GM23248 (cell line): ENCODE measurements at regions not wholly inside any gene's neighbourhood (a gene's known extent, or its start where the extent isn't known, plus 50 kb on each side); places are given as distances from the start of the nearest gene placed in this dataset.
"Not testable (repeated sequence)": the region's sequence is repeated elsewhere in the genome, so short reads cannot be mapped to it uniquely, and the experiment has no call there.

Experiments used
- DNase-seq: peaks from one replicate; pipeline ENCODE4 v3.0.0-alpha.2; 2015
- H2AFZ ChIP-seq: fragments of 200-600 bp; sonication (generic); 2 replicates; pipeline ENCODE4 v1.6.1; 2016; ENCODE audit warnings: antibody characterized with exemption
- H3F3A ChIP-seq: fragments of 200-600 bp; sonication (generic); 2 replicates; pipeline ENCODE4 v1.6.1; 2016; ENCODE audit warnings: mild to moderate bottlenecking, antibody characterized with exemption, mixed run types; ENCODE audit not compliant: insufficient read depth
- H3K27ac ChIP-seq: fragments of 200-600 bp; sonication (generic); 2 replicates; pipeline ENCODE4 v1.5.1; 2016; ENCODE audit warnings: mild to moderate bottlenecking
- H3K27me3 ChIP-seq: fragments of 200-600 bp; sonication (generic); replicated peaks from 2 replicates; pipeline ENCODE4 v1.6.1; 2016; ENCODE audit warnings: mild to moderate bottlenecking; ENCODE audit not compliant: insufficient read depth
- H3K36me3 ChIP-seq: fragments of 200-600 bp; sonication (generic); 2 replicates; pipeline ENCODE4 v1.6.1; 2016; ENCODE audit warnings: low read depth, mild to moderate bottlenecking
- H3K4me1 ChIP-seq: fragments of 200-600 bp; sonication (generic); 2 replicates; pipeline ENCODE4 v1.6.1; 2016; ENCODE audit warnings: mild to moderate bottlenecking; ENCODE audit not compliant: insufficient read depth
- H3K4me2 ChIP-seq: fragments of 200-600 bp; sonication (generic); one replicate; pipeline ENCODE4 v1.6.1; 2016; ENCODE audit warnings: mild to moderate bottlenecking; ENCODE audit not compliant: unreplicated experiment
- H3K4me3 ChIP-seq: fragments of 200-600 bp; sonication (generic); 2 replicates; pipeline ENCODE4 v1.5.1; 2016; ENCODE audit warnings: mild to moderate bottlenecking
- H3K79me2 ChIP-seq: fragments of 200-600 bp; sonication (generic); 2 replicates; pipeline ENCODE4 v1.6.1; 2016; ENCODE audit warnings: mild to moderate bottlenecking; ENCODE audit not compliant: insufficient read depth
- H3K9ac ChIP-seq: fragments of 200-600 bp; sonication (generic); 2 replicates; pipeline ENCODE4 v1.6.1; 2016; ENCODE audit warnings: mild to moderate bottlenecking
- H3K9me2 ChIP-seq: fragments of 200-600 bp; sonication (generic); 2 replicates; pipeline ENCODE4 v1.6.1; 2016; ENCODE audit warnings: mixed run types, mild to moderate bottlenecking, moderate library complexity; ENCODE audit not compliant: insufficient read depth
- H3K9me3 ChIP-seq: fragments of 200-600 bp; sonication (generic); one replicate; pipeline ENCODE4 v1.6.1; 2017; ENCODE audit warnings: low read depth
- H4K20me1 ChIP-seq: fragments of 200-600 bp; sonication (generic); 2 replicates; pipeline ENCODE4 v1.6.0; 2016; ENCODE audit not compliant: insufficient read depth
- EZH2 ChIP-seq: fragments of 200-600 bp; sonication (generic); IDR thresholded peaks from 2 replicates; pipeline ENCODE4 v1.6.1; 2018; ENCODE audit warnings: antibody characterized with exemption, mild to moderate bottlenecking; ENCODE audit not compliant: insufficient read depth, poor library complexity, severe bottlenecking
- EZH2phosphoT487 ChIP-seq: fragments of 200-600 bp; sonication (generic); IDR thresholded peaks from 2 replicates; pipeline ENCODE4 v1.6.1; 2018; ENCODE audit warnings: antibody characterized with exemption, moderate library complexity, mild to moderate bottlenecking, low read depth; ENCODE audit not compliant: insufficient read depth
- WGBS, 2 experiments: methylation state at CpG; one replicate each; pipeline ENCODE4 v1.1.6; 2015 to 2017; ENCODE audit warnings: low lambda C conversion rate in 2 of 2, low coverage in 1 of 2; ENCODE audit errors: missing lambda C conversion rate in 2 of 2; 5-methylcytosine and 5-hydroxymethylcytosine counted together
- in situ Hi-C: fragments of 300-500 bp; cut with MboI; formaldehyde crosslinking; loops from 2 replicates; pipeline ENCODE4 v1.15.0; 2020

DNA sequence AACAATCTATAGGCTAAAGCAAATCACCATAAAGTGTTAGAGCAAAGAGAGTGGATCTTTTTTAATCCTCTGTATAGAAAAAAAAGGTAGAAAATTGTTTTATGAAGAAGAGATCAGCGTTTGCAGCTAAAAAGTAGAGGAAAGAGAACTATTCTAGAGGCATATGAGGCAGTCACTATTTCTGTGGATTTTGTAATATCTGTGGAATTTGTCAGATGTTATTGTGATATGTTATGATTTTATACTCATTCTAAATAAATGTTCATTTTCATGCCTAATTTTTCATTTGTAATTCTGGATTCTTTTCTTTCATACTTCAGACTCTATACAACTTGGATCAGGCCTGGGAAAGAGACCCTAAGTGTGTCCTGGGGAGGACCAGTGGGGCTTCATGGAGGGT lies 295.0 kb upstream of the LYZL1 start:
- H2AFZ ChIP-seq = no peak overlapping the region
- no peak overlapping the region for H3K27ac ChIP-seq
- H3K9ac ChIP-seq = no peak overlapping the region
- no peak overlapping the region for H3K4me2 ChIP-seq
- no peak for TF ChIP-seq EZH2
- no peak for TF ChIP-seq EZH2phosphoT487
- no peaks in the 10 kb centered on the region for H3K9me3 ChIP-seq
- H3K9me2 ChIP-seq = no peaks in the 10 kb centered on the region
- no peaks in the 10 kb centered on the region for H3F3A ChIP-seq
- H3K4me1 ChIP-seq = no peaks in the 10 kb centered on the region
- H3K4me3 ChIP-seq = no peak overlapping the region
- no peak for DNase-seq
- in situ Hi-C loops = no loop called here
- no peaks in the 10 kb centered on the region for H3K79me2 ChIP-seq
- no peaks in the 10 kb centered on the region for H3K27me3 ChIP-seq
- H4K20me1 ChIP-seq = no peaks in the 10 kb centered on the region
- H3K36me3 ChIP-seq = no peaks in the 10 kb centered on the region
- 4 to 11% methylated on average over 1 of the region's 1 CpG for WGBS, 2 experiments

DNA sequence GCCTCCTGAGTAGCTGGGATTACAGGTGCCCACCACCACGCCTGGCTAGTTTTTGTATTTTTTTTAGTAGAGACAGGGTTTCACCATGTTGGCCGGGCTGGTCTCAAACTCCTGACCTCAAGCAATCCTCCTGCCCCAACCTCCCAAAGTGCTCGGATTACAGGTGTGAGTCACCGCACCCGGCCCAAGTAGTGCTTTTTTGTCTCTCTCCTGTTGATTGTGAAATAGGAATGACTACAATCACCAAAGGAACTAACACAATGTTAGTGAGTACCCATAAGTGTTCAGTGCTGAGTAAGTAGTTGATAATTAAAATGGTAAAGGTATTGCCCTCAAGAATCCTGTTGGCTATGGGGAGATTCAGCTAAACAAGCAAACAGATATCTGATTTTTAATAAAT lies 294.1 kb upstream of the LYZL1 start:
- H3K9ac ChIP-seq, H3F3A ChIP-seq, H3K4me1 ChIP-seq, in situ Hi-C loops, H3K9me3 ChIP-seq, H3K79me2 ChIP-seq, H4K20me1 ChIP-seq, H3K9me2 ChIP-seq, H3K27me3 ChIP-seq, DNase-seq, H3K36me3 ChIP-seq, H2AFZ ChIP-seq, H3K27ac ChIP-seq, H3K4me2 ChIP-seq, H3K4me3 ChIP-seq: not testable (repeated sequence)
- WGBS, 2 experiments = 39 to 44% methylated on average over 5 of the region's 5 CpGs

- H4K20me1 ChIP-seq = no peaks in the 10 kb centered on the region
- H3K4me2 ChIP-seq = no peak overlapping the region
- H3K9me2 ChIP-seq = no peaks in the 10 kb centered on the region
- 37 to 53% methylated on average over 4 of the region's 4 CpGs for WGBS, 2 experiments
- no peak overlapping the region for H3K9ac ChIP-seq
- no peaks in the 10 kb centered on the region for H3K4me1 ChIP-seq
- H3K9me3 ChIP-seq = no peaks in the 10 kb centered on the region
- H3K27me3 ChIP-seq = no peaks in the 10 kb centered on the region
- no peak overlapping the region for H3K27ac ChIP-seq
- no peaks in the 10 kb centered on the region for H3F3A ChIP-seq
- no peak for DNase-seq
- no peak overlapping the region for H3K4me3 ChIP-seq
- in situ Hi-C loops = no loop called here
- no peak overlapping the region for H2AFZ ChIP-seq
- TF ChIP-seq EZH2 (no peak), EZH2phosphoT487 (no peak)
- no peaks in the 10 kb centered on the region for H3K79me2 ChIP-seq
- H3K36me3 ChIP-seq = no peaks in the 10 kb centered on the region
Measured at GRCh38 chr10:28995497-28995896, 293.4 kb upstream of the LYZL1 start.

GRCh38 chr10:28996345-28996744 lies 292.5 kb upstream of the LYZL1 start:
- WGBS, 2 experiments = 37 to 41% methylated on average over 6 of the region's 6 CpGs
- in situ Hi-C loops = no loop called here
- no peak overlapping the region for H2AFZ ChIP-seq
- no peaks in the 10 kb centered on the region for H3K9me2 ChIP-seq
- no peak overlapping the region for H3K9ac ChIP-seq
- H3K4me1 ChIP-seq = no peaks in the 10 kb centered on the region
- no peaks in the 10 kb centered on the region for H3K36me3 ChIP-seq
- TF ChIP-seq EZH2phosphoT487 = no peak
- TF ChIP-seq EZH2 = no peak
- H3K27me3 ChIP-seq = no peaks in the 10 kb centered on the region
- H3F3A ChIP-seq = no peaks in the 10 kb centered on the region
- no peaks in the 10 kb centered on the region for H3K79me2 ChIP-seq
- no peaks in the 10 kb centered on the region for H3K9me3 ChIP-seq
- H3K4me2 ChIP-seq = no peak overlapping the region
- H4K20me1 ChIP-seq = no peaks in the 10 kb centered on the region
- no peak for DNase-seq
- no peak overlapping the region for H3K4me3 ChIP-seq
- H3K27ac ChIP-seq = no peak overlapping the region

DNA sequence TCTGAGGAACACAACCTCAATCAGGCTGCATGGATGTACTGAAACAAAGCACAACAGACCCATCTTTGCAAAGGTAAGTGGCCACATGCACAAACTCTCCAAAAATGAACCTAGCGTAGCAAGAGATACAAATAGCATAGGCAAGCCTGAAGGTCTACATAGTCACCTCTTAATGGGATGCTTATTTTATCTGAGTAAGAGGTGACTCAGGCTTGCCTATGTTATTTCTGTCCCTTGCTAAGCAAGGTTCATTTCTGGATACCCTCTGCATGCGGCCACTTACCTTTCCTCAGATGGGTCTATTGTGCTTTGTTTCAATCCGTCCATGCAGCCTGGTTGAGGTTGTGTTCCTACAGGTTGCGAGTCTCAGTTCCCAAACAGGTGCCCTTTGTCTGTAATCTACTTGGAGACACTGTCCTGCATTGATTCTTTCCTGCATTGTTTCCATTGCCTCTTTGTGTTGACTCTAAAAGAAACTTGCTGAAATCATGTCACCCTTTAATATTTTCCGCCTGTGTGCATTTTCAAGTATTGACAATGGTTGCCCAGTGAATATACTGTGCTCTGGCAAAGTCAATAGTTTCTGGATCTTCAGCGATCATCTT lies 291.8 kb upstream of the LYZL1 start:
- in situ Hi-C loops = no loop called here
- Histone ChIP-seq H3K4me1 (no peaks in the 10 kb centered on the region), H3K27ac (no peak overlapping the region)

More for the DNA sequence above, 291.8 kb upstream of the LYZL1 start:
- no peaks in the 10 kb centered on the region for H4K20me1 ChIP-seq
- TF ChIP-seq EZH2 (no peak), EZH2phosphoT487 (no peak)
- DNase-seq = no peak
- H3K79me2 ChIP-seq = no peaks in the 10 kb centered on the region
- H3K4me2 ChIP-seq = no peak overlapping the region
- no peak overlapping the region for H2AFZ ChIP-seq
- no peaks in the 10 kb centered on the region for H3K36me3 ChIP-seq
- 26 to 30% methylated on average over 6 of the region's 6 CpGs for WGBS, 2 experiments
- no peaks in the 10 kb centered on the region for H3K9me3 ChIP-seq
- H3K9ac ChIP-seq = no peak overlapping the region
- no peaks in the 10 kb centered on the region for H3K27me3 ChIP-seq
- H3K4me3 ChIP-seq = no peak overlapping the region
- H3K9me2 ChIP-seq = no peaks in the 10 kb centered on the region
- H3F3A ChIP-seq = no peaks in the 10 kb centered on the region
